Hepatocyte (in vitro differentiated cells): ENCODE measurements at regions not wholly inside any gene's neighbourhood (a gene's known extent, or its start where the extent isn't known, plus 50 kb on each side); places are given as distances from the start of the nearest gene placed in this dataset.

Experiments
- DNase-seq: peaks from one replicate; pipeline ENCODE4 v3.0.0-alpha.2; 2016; ENCODE audit warnings: low spot score
- H2AFZ ChIP-seq: fragments of 200-600 bp; sonication (generic); 2 replicates; pipeline ENCODE4 v1.6.0; 2016; ENCODE audit warnings: antibody characterized with exemption, mild to moderate bottlenecking
- H3K27ac ChIP-seq: fragments of 200-600 bp; sonication (generic); 2 replicates; pipeline ENCODE4 v1.5.1; 2016; ENCODE audit warnings: mild to moderate bottlenecking
- H3K27me3 ChIP-seq: fragments of 200-600 bp; sonication (generic); 2 replicates; pipeline ENCODE4 v1.6.1; 2016
- H3K36me3 ChIP-seq: fragments of 200-600 bp; sonication (generic); replicated peaks from 2 replicates; pipeline ENCODE4 v1.5.1; 2016; ENCODE audit warnings: low read depth; ENCODE audit not compliant: insufficient read depth
- H3K4me1 ChIP-seq: fragments of 200-600 bp; sonication (generic); 2 replicates; pipeline ENCODE4 v1.5.1; 2016; ENCODE audit warnings: mild to moderate bottlenecking, moderate library complexity; ENCODE audit not compliant: insufficient read depth
- H3K4me2 ChIP-seq: fragments of 200-600 bp; sonication (generic); 2 replicates; pipeline ENCODE4 v1.6.0; 2016
- H3K4me3 ChIP-seq: fragments of 200-600 bp; sonication (generic); 2 replicates; pipeline ENCODE4 v1.5.1; 2016; ENCODE audit warnings: mild to moderate bottlenecking
- H3K79me2 ChIP-seq: fragments of 200-600 bp; sonication (generic); 2 replicates; pipeline ENCODE4 v1.6.0; 2017; ENCODE audit warnings: mild to moderate bottlenecking
- H3K9me2 ChIP-seq: fragments of 200-600 bp; sonication (generic); replicated peaks from 2 replicates; pipeline ENCODE4 v1.6.0; 2017; ENCODE audit warnings: mild to moderate bottlenecking; ENCODE audit not compliant: insufficient read depth
- H3K9me3 ChIP-seq: fragments of 200-600 bp; sonication (generic); 2 replicates; pipeline ENCODE4 v1.5.1; 2016; ENCODE audit warnings: low read depth, mild to moderate bottlenecking
- H4K20me1 ChIP-seq: fragments of 200-600 bp; sonication (generic); 2 replicates; pipeline ENCODE4 v1.6.0; 2016; ENCODE audit warnings: mild to moderate bottlenecking; ENCODE audit not compliant: insufficient read depth, poor library complexity, severe bottlenecking
- CTCF ChIP-seq: fragments of 200-600 bp; sonication (generic); IDR thresholded peaks from 2 replicates; pipeline ENCODE4 v1.5.1; 2016; ENCODE audit warnings: antibody characterized with exemption, mild to moderate bottlenecking; ENCODE audit not compliant: poor library complexity
- EZH2 ChIP-seq: fragments of 200-600 bp; sonication (generic); IDR thresholded peaks from 2 replicates; pipeline ENCODE4 v1.6.1; 2016; ENCODE audit warnings: antibody characterized with exemption, mild to moderate bottlenecking, borderline replicate concordance
- EZH2phosphoT487 ChIP-seq: fragments of 200-600 bp; sonication (generic); IDR thresholded peaks from one replicate; pipeline ENCODE4 v1.6.1; 2018; ENCODE audit warnings: antibody characterized with exemption, mild to moderate bottlenecking, low read depth, moderate library complexity; ENCODE audit not compliant: unreplicated experiment, severe bottlenecking
- WGBS: methylation state at CpG from one replicate; pipeline ENCODE4 v1.1.6; 2016; ENCODE audit warnings: low lambda C conversion rate; ENCODE audit errors: missing lambda C conversion rate; 5-methylcytosine and 5-hydroxymethylcytosine counted together

- Histone ChIP-seq H3K27me3 (no peaks in the 10 kb centered on the region), H3K9me3 (no peaks in the 10 kb centered on the region), H3K36me3 (no peaks in the 10 kb centered on the region), H3K27ac (no peak overlapping the region), H3K4me1 (no peaks in the 10 kb centered on the region), H2AFZ (no peak overlapping the region), H3K4me3 (no peak overlapping the region), H3K79me2 (no peaks in the 10 kb centered on the region), H4K20me1 (no peaks in the 10 kb centered on the region), H3K4me2 (no peak overlapping the region), H3K9me2 (no peaks in the 10 kb centered on the region)
- WGBS = 81% methylated on average over 2 of the region's 2 CpGs
- TF ChIP-seq CTCF = no peak
- no peak for DNase-seq
Measured at GRCh38 chr18:37872562-37872961, 307.0 kb upstream of the CELF4 start.

GRCh38 chr18:37871561-37871960, 306.0 kb upstream of the CELF4 start:
- WGBS = 36% methylated on average over 1 of the region's 1 CpG

GRCh38 chr18:37869051-37869450, 303.5 kb upstream of the CELF4 start:
- H3K79me2 ChIP-seq = no peaks in the 10 kb centered on the region
- no peaks in the 10 kb centered on the region for H3K9me2 ChIP-seq
- no peaks in the 10 kb centered on the region for H3K9me3 ChIP-seq
- WGBS = 80% methylated on average over 2 of the region's 2 CpGs
- no peak overlapping the region for H3K4me3 ChIP-seq
- no peak overlapping the region for H3K4me2 ChIP-seq
- no peak overlapping the region for H2AFZ ChIP-seq
- no peak overlapping the region for H3K27ac ChIP-seq
- no peaks in the 10 kb centered on the region for H3K27me3 ChIP-seq
- H3K36me3 ChIP-seq = no peaks in the 10 kb centered on the region
- no peaks in the 10 kb centered on the region for H4K20me1 ChIP-seq
- DNase-seq = no peak
- TF ChIP-seq EZH2phosphoT487 (no peak), CTCF (no peak), EZH2 (no peak)
- no peaks in the 10 kb centered on the region for H3K4me1 ChIP-seq

More at GRCh38 chr18:37871561-37871960, 306.0 kb upstream of the CELF4 start:
- Histone ChIP-seq H3K36me3 (no peaks in the 10 kb centered on the region), H3K9me2 (no peaks in the 10 kb centered on the region), H2AFZ (no peak overlapping the region), H3K4me1 (no peaks in the 10 kb centered on the region), H3K79me2 (no peaks in the 10 kb centered on the region), H4K20me1 (no peaks in the 10 kb centered on the region), H3K27ac (no peak overlapping the region), H3K9me3 (no peaks in the 10 kb centered on the region), H3K4me3 (no peak overlapping the region), H3K27me3 (no peaks in the 10 kb centered on the region), H3K4me2 (no peak overlapping the region)
- no peak for DNase-seq
- no peak for TF ChIP-seq EZH2

GRCh38 chr18:37864122-37864521, 298.5 kb upstream of the CELF4 start:
- TF ChIP-seq CTCF (no peak), EZH2phosphoT487 (no peak), EZH2 (no peak)
- Histone ChIP-seq H3K9me3 (no peaks in the 10 kb centered on the region), H3K4me1 (no peaks in the 10 kb centered on the region), H3K9me2 (no peaks in the 10 kb centered on the region), H3K4me2 (no peak overlapping the region), H3K79me2 (no peaks in the 10 kb centered on the region), H3K4me3 (no peak overlapping the region), H3K36me3 (no peaks in the 10 kb centered on the region), H3K27me3 (no peaks in the 10 kb centered on the region), H3K27ac (no peak overlapping the region), H4K20me1 (no peaks in the 10 kb centered on the region), H2AFZ (no peak overlapping the region)
- WGBS = 97% methylated on average over 1 of the region's 1 CpG
- no peak for DNase-seq
